ENCODE measurements at regions not wholly inside any gene's neighbourhood (a gene's known extent, or its start where the extent isn't known, plus 50 kb on each side); places are given as distances from the start of the nearest gene placed in this dataset.
"Not testable (repeated sequence)": the region's sequence is repeated elsewhere in the genome, so short reads cannot be mapped to it uniquely, and the experiment has no call there.

DNA sequence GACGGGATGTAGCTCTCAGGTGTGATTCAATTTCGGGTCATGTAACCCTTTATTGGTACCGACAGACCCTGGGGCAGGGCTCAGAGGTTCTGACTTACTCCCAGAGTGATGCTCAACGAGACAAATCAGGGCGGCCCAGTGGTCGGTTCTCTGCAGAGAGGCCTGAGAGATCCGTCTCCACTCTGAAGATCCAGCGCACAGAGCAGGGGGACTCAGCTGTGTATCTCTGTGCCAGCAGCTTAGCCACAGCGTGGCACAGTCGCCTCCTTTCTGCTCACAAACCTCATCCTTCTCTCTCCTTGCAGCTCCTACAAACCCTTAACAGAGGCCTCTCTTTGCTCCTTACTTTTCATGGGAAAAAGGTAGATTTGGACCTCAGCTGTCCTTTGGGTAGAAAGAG lies 197.5 kb upstream of the PRSS58 start:
- peak; percentile 17 for DNase-seq (ENCODE audit: low read depth)
- H3K4me3 ChIP-seq (ENCODE audit: control insufficient read depth, low read depth, low read length): no peak overlapping the region
- TF ChIP-seq, protein P1, sequence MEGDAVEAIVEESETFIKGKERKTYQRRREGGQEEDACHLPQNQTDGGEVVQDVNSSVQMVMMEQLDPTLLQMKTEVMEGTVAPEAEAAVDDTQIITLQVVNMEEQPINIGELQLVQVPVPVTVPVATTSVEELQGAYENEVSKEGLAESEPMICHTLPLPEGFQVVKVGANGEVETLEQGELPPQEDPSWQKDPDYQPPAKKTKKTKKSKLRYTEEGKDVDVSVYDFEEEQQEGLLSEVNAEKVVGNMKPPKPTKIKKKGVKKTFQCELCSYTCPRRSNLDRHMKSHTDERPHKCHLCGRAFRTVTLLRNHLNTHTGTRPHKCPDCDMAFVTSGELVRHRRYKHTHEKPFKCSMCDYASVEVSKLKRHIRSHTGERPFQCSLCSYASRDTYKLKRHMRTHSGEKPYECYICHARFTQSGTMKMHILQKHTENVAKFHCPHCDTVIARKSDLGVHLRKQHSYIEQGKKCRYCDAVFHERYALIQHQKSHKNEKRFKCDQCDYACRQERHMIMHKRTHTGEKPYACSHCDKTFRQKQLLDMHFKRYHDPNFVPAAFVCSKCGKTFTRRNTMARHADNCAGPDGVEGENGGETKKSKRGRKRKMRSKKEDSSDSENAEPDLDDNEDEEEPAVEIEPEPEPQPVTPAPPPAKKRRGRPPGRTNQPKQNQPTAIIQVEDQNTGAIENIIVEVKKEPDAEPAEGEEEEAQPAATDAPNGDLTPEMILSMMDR (conservative IDR thresholded peaks at IDR 0.05; ENCODE audit: control insufficient read depth, insufficient read depth, low read depth, low read length): no peak

DNA sequence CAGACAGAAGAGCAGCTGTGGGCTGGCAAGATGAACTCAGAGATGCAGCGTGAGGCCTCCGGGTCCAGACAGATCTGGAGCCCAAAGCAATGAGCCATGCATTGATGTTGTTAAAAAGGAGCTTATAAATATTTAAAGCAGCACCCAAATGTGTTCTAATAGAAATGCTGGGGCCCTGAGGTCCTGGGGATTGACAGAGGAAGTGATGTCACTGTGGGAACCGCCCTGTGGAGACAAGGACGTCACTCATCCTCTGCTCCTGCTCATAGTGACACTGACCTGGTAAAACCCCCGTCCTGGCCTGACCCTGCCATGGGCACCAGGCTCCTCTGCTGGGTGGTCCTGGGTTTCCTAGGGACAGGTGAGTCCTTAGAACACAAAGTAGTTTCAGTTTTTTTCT lies 197.0 kb upstream of the PRSS58 start:
- DNase-seq (ENCODE audit: low read depth): no peak
- no peak overlapping the region for H3K4me3 ChIP-seq (ENCODE audit: control insufficient read depth, low read depth, low read length)
- TF ChIP-seq, protein P1 (conservative IDR thresholded peaks at IDR 0.05; ENCODE audit: control insufficient read depth, insufficient read depth, low read depth, low read length): no peak

DNA sequence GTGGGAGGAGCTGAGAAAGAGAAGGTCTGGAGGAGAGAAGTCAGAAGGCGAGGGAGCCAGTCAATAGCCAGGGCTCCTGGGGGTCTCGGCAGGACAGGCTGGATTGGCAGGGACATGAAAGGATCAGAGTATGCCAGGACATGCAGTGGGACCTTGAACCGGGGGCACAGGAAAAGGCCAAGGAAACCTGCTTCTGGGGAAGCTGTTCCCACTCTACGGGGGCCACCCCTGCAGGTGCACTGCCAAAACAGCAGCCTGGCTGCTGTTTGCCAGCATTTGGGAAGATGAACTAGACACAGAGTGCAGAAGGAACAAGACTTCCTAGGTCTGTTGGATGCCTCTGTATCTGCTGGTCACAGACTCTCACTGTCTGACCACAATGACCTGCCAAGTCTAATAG lies 194.9 kb upstream of the PRSS58 start:
- no peak for DNase-seq (ENCODE audit: low read depth)
- TF ChIP-seq, protein P1 (conservative IDR thresholded peaks at IDR 0.05; ENCODE audit: control insufficient read depth, insufficient read depth, low read depth, low read length): no peak
- H3K4me3 ChIP-seq (ENCODE audit: control insufficient read depth, low read depth, low read length): no peak overlapping the region

DNA sequence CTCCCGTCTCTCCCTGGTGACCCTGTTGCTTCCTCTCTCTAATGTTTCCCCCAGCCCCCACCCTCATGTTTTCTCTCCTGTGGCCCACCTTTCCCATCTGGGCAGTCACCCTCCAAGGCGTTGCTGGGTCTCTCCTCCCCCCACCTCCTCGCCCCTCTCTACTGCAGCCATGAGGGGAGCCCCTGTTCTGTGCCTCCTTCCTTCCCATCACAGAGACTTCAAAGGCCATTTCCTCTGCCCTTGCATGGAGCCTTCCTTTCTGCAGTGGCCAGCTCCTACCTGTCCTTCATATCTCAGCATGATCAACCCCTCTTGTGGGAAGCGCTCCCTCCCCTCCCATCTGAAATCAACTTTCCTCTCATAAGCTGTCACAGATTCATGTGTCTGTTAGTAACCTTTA lies 194.0 kb upstream of the PRSS58 start:
- TF ChIP-seq, protein P1 (conservative IDR thresholded peaks at IDR 0.05; ENCODE audit: control insufficient read depth, insufficient read depth, low read depth, low read length): no peak
- no peak for DNase-seq (ENCODE audit: low read depth)
- H3K4me3 ChIP-seq (ENCODE audit: control insufficient read depth, low read depth, low read length): no peak overlapping the region

DNA sequence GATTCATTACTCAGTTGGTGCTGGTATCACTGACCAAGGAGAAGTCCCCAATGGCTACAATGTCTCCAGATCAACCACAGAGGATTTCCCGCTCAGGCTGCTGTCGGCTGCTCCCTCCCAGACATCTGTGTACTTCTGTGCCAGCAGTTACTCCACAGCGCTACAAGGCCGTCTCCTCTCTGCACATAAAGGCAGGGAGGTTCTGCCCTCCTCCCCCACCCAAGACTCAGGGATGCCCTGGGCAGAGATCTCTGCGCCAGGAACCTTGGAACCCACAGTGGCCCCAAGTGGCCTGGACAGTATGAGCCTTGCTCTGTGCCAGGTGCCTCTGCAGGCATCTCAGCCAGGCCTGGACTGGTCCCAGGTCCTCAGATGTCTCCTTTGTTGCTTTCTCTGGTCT lies 193.4 kb upstream of the PRSS58 start:
- TF ChIP-seq, protein P1 (conservative IDR thresholded peaks at IDR 0.05; ENCODE audit: control insufficient read depth, insufficient read depth, low read depth, low read length): no peak
- DNase-seq (ENCODE audit: low read depth): no peak
- H3K4me3 ChIP-seq (ENCODE audit: control insufficient read depth, low read depth, low read length): no peak overlapping the region

DNA sequence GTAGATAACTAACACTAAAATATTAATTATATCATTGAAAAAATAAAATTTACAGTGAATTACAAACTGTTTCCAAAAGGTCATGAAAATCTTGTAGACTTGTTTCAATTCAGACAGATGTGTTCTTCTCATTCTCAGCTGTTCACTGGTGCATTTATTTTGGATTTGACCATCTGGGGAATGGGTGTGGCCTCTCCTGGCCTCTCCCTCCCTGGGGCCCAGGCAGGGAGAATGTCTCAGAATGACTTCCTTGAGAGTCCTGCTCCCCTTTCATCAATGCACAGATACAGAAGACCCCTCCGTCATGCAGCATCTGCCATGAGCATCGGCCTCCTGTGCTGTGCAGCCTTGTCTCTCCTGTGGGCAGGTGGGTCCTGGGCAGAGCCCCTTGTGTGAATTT lies 192.8 kb upstream of the PRSS58 start:
- no peak for DNase-seq (ENCODE audit: low read depth)
- H3K4me3 ChIP-seq (ENCODE audit: control insufficient read depth, low read depth, low read length): no peak overlapping the region
- TF ChIP-seq, protein P1 (conservative IDR thresholded peaks at IDR 0.05; ENCODE audit: control insufficient read depth, insufficient read depth, low read depth, low read length): no peak

DNA sequence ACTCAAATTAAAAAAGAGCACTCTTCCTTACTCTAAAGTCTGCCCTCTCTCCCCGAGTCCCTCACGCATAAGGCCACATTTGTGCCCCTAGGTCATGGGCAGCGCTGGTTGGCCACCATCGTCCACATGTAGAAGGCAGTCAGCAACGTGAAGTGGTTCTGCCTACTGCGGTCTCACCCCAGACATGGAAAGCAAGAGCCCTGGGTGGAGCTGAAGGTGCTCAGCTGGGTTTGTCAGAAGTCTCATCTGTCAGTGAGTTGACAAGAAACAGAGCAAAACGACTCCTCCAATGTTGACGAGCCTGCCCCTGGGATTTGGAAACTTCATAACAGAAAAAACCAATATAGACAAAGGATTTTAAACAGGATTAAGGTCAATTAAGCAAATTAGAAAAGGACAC lies 192.3 kb upstream of the PRSS58 start:
- DNase-seq (ENCODE audit: low read depth): no peak
- TF ChIP-seq, protein P1 (conservative IDR thresholded peaks at IDR 0.05; ENCODE audit: control insufficient read depth, insufficient read depth, low read depth, low read length): no peak

DNA sequence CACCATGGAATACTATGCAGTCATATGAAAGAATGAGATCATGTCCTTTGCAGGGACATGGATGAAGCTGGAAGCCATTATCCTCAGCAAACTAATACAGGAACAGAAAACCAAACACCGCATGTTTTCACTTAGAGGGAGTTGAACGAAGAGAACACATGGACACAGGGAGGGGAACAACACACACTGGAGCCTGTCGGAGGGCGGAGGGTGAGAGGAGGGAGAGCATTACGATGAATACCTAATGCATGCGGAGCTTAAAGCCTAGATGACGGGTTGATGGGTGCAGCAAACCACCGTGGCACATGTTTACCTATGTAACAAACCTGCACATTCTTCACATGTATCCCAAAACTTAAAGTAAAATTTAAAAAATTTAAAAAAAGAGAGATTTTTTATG lies 191.0 kb upstream of the PRSS58 start:
- not testable (repeated sequence) for DNase-seq (ENCODE audit: low read depth); H3K4me3 ChIP-seq (ENCODE audit: control insufficient read depth, low read depth, low read length)

More for the DNA sequence above, 192.3 kb upstream of the PRSS58 start:
- H3K4me3 ChIP-seq (ENCODE audit: control insufficient read depth, low read depth, low read length): no peak overlapping the region
